Heart right ventricle (tissue), 16 donors: ENCODE measurements at regions not wholly inside any gene's neighbourhood (a gene's known extent, or its start where the extent isn't known, plus 50 kb on each side); places are given as distances from the start of the nearest gene placed in this dataset.

Experiments
- ATAC-seq, 8 donors: fragments of 200-7000 bp; cut with Tn5 transposase; one replicate each; pipeline ENCODE4 v1.9.1; 2020; ENCODE audit warnings: mild to moderate bottlenecking in 8 of 8, moderate library complexity in 8 of 8, moderate number of reproducible peaks in 1 of 8
- DNase-seq, 2 donors: peaks; one replicate each; pipeline ENCODE4 v3.0.0-alpha.2; 2020
- H3K27ac ChIP-seq, 10 donors: fragments of 200-600 bp; sonication (generic) in 2 of 10; one replicate each; pipeline versions ENCODE4 v1.5.0 to v1.8.0; 2020 to 2022; ENCODE audit warnings: mild to moderate bottlenecking in 3 of 10
- H3K27me3 ChIP-seq, 7 donors: fragments of 200-600 bp; one replicate each; pipeline ENCODE4 v1.8.0; 2021 to 2022; ENCODE audit warnings: mild to moderate bottlenecking in 2 of 7
- H3K36me3 ChIP-seq, 9 donors: fragments of 200-600 bp; sonication (generic) in 1 of 9; one replicate each; pipeline versions ENCODE4 v1.5.0 to v1.8.0; 2020 to 2022; ENCODE audit warnings: mild to moderate bottlenecking in 2 of 9
- H3K4me1 ChIP-seq, 9 donors: fragments of 200-600 bp; sonication (generic) in 1 of 9; one replicate each; pipeline versions ENCODE4 v1.5.0 to v1.8.0; 2020 to 2022; ENCODE audit warnings: mild to moderate bottlenecking in 4 of 9
- H3K4me3 ChIP-seq, 10 donors: fragments of 200-600 bp; sonication (generic) in 2 of 10; one replicate each; pipeline versions ENCODE4 v1.5.0 to v1.8.0; 2020 to 2022; ENCODE audit warnings: mild to moderate bottlenecking in 7 of 10, moderate library complexity in 2 of 10
- H3K9me3 ChIP-seq, 11 donors: fragments of 200-600 bp in 10 of 11; sonication (generic) in 2 of 11; one replicate each; pipeline versions ENCODE4 v1.5.0 to v1.8.0; 2013 to 2022; ENCODE audit warnings: mild to moderate bottlenecking in 2 of 11, control low read depth in 1 of 11, moderate library complexity in 1 of 11
- WGBS, 2 donors: extraction: QIAGEN DNeasy Blood & Tissue Kit; methylation state at CpG; one replicate each; pipeline ENCODE4 v1.1.7; 2013; ENCODE audit warnings: inconsistent platforms in 1 of 2; 5-methylcytosine and 5-hydroxymethylcytosine counted together
- intact Hi-C, 10 donors: fragments of 100-400 bp; cut with DNase I; formaldehyde crosslinking; loops; one replicate each; pipeline versions ENCODE4 v1.11.1 to v1.14.2; 2022
- TF ChIP-seq, protein P1 (sequence below), 9 donors: fragments of 200-600 bp; sonication (generic) in 2 of 9; IDR thresholded peaks; one replicate each; pipeline versions ENCODE4 v1.5.0 to v1.8.0; 2021 to 2022; ENCODE audit warnings: antibody characterized with exemption in 9 of 9, mild to moderate bottlenecking in 5 of 9, moderate library complexity in 1 of 9
- donor health status: Arrhythmogenic right ventricular cardiomyopathy.
- donor health status: ischemic (EF 13 %, LVEDD 7.1; RV severe dilation, severe dysfunction).
- donor health status: healthy with polysubstance abuse.
- donor health status: DM: no; HTN: yes; CAD: no.
- donor health status: DM: no; HTN: no; CAD: no.
- donor health status: ischemic (EF 25% LVEDD 6.9; RV normal size, moderate dysfunction).
- donor health status: ischemic (EF 25% LVEDD 5.7; RV mildly dilated, moderate dysfunction).
- donor health status: healthy.
- donor health status: DM: yes; HTN: yes; CAD: no.
- donor health status: Ischemic cardiomyopathy.
- donor health status: ischemic (EF 35%, LVEDD 5.7; RV mildly dilated, moderate dysfunction).
- donor health status: nonischemic (EF 11% LVEDD 7.7; RV severe dilation, severe dysfunction).
- donor health status: DM: yes; HTN: yes; CAD: no.
- donor health status: PGD.
- donor health status: ischemic (EF 29% LVEDD 5.4; RV normal size, mild dysfunction).
- donor health status: nonischemic (EF 23%, LVEDD 6.1; RV moderate dilation, normal function).

DNA sequence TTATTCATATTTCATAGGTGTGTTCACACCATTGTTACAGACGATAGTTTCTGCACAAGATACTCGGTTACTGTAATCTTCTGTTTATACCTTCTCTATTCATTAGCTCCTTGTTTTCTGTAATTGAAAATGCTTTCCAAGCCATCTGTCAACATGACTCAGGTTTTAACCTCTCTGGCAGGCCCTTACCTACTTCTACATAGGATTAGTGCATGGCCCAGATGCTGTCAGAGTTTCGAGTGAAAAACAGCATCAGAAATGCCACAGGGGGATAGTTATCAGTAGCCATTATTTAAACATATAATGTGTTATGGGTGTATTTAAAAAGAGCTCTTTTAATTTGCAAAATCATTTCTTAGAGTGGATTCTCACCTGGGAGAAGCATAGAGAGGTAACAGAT, 596.4 kb downstream of the FBXO15 start:
- TF ChIP-seq, protein P1, sequence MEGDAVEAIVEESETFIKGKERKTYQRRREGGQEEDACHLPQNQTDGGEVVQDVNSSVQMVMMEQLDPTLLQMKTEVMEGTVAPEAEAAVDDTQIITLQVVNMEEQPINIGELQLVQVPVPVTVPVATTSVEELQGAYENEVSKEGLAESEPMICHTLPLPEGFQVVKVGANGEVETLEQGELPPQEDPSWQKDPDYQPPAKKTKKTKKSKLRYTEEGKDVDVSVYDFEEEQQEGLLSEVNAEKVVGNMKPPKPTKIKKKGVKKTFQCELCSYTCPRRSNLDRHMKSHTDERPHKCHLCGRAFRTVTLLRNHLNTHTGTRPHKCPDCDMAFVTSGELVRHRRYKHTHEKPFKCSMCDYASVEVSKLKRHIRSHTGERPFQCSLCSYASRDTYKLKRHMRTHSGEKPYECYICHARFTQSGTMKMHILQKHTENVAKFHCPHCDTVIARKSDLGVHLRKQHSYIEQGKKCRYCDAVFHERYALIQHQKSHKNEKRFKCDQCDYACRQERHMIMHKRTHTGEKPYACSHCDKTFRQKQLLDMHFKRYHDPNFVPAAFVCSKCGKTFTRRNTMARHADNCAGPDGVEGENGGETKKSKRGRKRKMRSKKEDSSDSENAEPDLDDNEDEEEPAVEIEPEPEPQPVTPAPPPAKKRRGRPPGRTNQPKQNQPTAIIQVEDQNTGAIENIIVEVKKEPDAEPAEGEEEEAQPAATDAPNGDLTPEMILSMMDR (IDR thresholded peaks at IDR 0.05): no peak
- ATAC-seq (no peak), DNase-seq (no peak)
- Histone ChIP-seq H3K4me3 (no peak overlapping the region), H3K36me3 (no peaks in the 10 kb centered on the region), H3K27me3 (no peaks in the 10 kb centered on the region), H3K9me3 (peaks cover 0 to 7% (median 0%) of the 10 kb centered on the region in 11 donors), H3K4me1 (peaks cover 0 to 4% (median 0%) of the 10 kb centered on the region in 9 donors), H3K27ac (no peak overlapping the region)
- 81 to 82% methylated on average over 3 of the region's 3 CpGs for WGBS, 2 donors
- intact Hi-C loops: no loop called here

DNA sequence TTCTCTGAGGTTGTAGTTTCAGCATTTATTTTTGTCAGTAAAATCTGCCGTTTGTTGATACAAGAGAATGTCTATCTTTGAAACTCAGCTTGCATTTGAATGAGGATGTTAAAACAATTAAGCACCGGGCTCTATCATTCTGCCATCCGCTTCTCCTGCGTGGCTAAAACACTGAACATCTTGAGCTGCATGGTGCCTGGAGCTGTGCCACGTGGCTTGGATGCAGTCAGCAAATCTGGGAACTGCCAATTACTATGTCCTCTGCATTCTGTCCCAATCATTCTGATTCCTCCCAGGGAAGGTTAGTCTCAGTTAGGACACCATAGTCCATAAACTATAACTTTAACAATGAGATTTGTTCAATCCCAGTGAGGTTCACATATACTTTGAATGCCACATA, 598.4 kb downstream of the FBXO15 start:
- Histone ChIP-seq H3K27ac (no peak overlapping the region), H3K4me3 (no peak overlapping the region), H3K36me3 (no peaks in the 10 kb centered on the region), H3K9me3 (no peaks in the 10 kb centered on the region), H3K4me1 (peaks cover 0 to 4% (median 0%) of the 10 kb centered on the region in 9 donors), H3K27me3 (no peaks in the 10 kb centered on the region)
- DNase-seq (no peak), ATAC-seq (no peak)
- 47 to 59% methylated on average over 5 of the region's 5 CpGs for WGBS, 2 donors
- TF ChIP-seq, protein P1 (IDR thresholded peaks at IDR 0.05): no peak
- intact Hi-C loops: no loop called here

DNA sequence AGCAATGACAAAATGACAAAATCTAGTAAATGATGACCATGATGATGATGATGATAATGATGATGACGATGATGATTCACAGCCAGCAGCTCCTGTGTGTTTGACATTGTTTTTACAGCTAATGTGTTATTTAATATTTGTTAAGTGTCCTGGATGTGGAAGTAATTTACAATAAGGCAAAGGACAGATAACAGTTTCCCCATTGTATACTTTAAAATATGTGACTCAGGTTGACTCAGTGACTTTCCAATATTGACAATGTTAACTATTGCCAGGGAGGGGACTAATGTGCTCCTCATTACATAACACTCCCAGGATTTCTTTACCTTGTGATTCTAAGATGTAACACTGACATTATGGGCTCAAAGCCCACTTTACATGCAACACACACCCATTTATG, 602.2 kb downstream of the FBXO15 start:
- Histone ChIP-seq H3K9me3 (no peaks in the 10 kb centered on the region), H3K4me1 (peaks cover 0 to 4% (median 0%) of the 10 kb centered on the region in 9 donors), H3K36me3 (no peaks in the 10 kb centered on the region), H3K27ac (no peak overlapping the region), H3K4me3 (no peak overlapping the region), H3K27me3 (no peaks in the 10 kb centered on the region)
- TF ChIP-seq, protein P1 (IDR thresholded peaks at IDR 0.05): no peak
- no peak for ATAC-seq
- WGBS, 2 donors: 0 to 63% methylated on average over 1 of the region's 1 CpG
- intact Hi-C loops: no loop called here
- DNase-seq: no peak

DNA sequence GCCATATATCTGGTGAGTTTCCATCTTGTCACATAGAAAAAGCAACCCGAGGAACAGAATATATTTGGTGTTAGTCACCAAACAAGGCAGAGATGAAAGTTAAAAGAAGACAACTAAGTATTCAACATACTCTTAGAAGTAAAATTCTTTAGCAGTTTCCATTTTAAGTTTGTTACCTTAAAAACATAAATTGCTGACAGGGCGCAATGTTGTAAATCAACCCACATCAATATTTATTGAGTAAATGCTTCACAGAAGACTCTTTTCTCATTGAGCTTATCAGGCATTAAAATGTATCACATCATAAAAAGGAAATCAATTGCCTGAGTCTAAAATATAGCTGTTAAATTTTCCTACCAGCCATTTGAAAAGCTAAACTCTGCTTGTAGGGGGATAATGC, 603.0 kb downstream of the FBXO15 start:
- Histone ChIP-seq H3K4me1 (peaks cover 0 to 4% (median 0%) of the 10 kb centered on the region in 9 donors), H3K4me3 (no peak overlapping the region), H3K27me3 (no peaks in the 10 kb centered on the region), H3K9me3 (no peaks in the 10 kb centered on the region), H3K36me3 (no peaks in the 10 kb centered on the region), H3K27ac (no peak overlapping the region)
- TF ChIP-seq, protein P1 (IDR thresholded peaks at IDR 0.05): no peak
- DNase-seq: no peak
- no peak for ATAC-seq
- intact Hi-C loops: no loop called here
- WGBS, 2 donors: 89 to 90% methylated on average over 2 of the region's 2 CpGs
